GM23338 (cell line): ENCODE measurements at regions not wholly inside any gene's neighbourhood (a gene's known extent, or its start where the extent isn't known, plus 50 kb on each side); places are given as distances from the start of the nearest gene placed in this dataset.

Experiments
- ATAC-seq: fragments of 200-7000 bp; cut with Tn5 transposase; 3 replicates; pipeline ENCODE4 v1.9.1; 2020
- DNase-seq: peaks from one replicate; pipeline ENCODE4 v3.0.0-alpha.2; 2015; ENCODE audit warnings: low spot score
- H2AFZ ChIP-seq: fragments of 200-600 bp; sonication (generic); 2 replicates; pipeline ENCODE4 v1.8.0; 2016; ENCODE audit warnings: antibody characterized with exemption, mild to moderate bottlenecking, moderate library complexity
- H3F3A ChIP-seq: fragments of 200-600 bp; sonication (generic); replicated peaks from 2 replicates; pipeline ENCODE4 v1.8.0; 2017; ENCODE audit warnings: antibody characterized with exemption, mixed run types, low read depth
- H3K27ac ChIP-seq: fragments of 200-600 bp; sonication (generic); 2 replicates; pipeline ENCODE4 v1.6.1; 2016; ENCODE audit warnings: low read depth
- H3K27me3 ChIP-seq: fragments of 200-600 bp; sonication (generic); 2 replicates; pipeline ENCODE4 v1.8.0; 2016; ENCODE audit warnings: mild to moderate bottlenecking, mixed run types, moderate library complexity; ENCODE audit not compliant: insufficient read depth
- H3K36me3 ChIP-seq: fragments of 200-600 bp; sonication (generic); 2 replicates; pipeline ENCODE4 v1.8.0; 2016; ENCODE audit warnings: mild to moderate bottlenecking; ENCODE audit not compliant: insufficient read depth
- H3K4me1 ChIP-seq: fragments of 200-600 bp; sonication (generic); 2 replicates; pipeline ENCODE4 v1.8.0; 2016; ENCODE audit warnings: mild to moderate bottlenecking, moderate library complexity; ENCODE audit not compliant: insufficient read depth
- H3K4me2 ChIP-seq: fragments of 200-600 bp; sonication (generic); 2 replicates; pipeline ENCODE4 v1.7.1; 2017; ENCODE audit warnings: mixed run types
- H3K4me3 ChIP-seq: fragments of 200-600 bp; sonication (generic); 2 replicates; pipeline ENCODE4 v1.6.1; 2016; ENCODE audit warnings: mixed run types
- H3K79me2 ChIP-seq: fragments of 200-600 bp; sonication (generic); replicated peaks from 2 replicates; pipeline ENCODE4 v1.8.0; 2017; ENCODE audit warnings: mild to moderate bottlenecking; ENCODE audit not compliant: insufficient read depth
- H3K9me2 ChIP-seq: fragments of 200-600 bp; sonication (generic); 2 replicates; pipeline ENCODE4 v1.8.0; 2017; ENCODE audit not compliant: insufficient read depth
- H4K20me1 ChIP-seq: fragments of 200-600 bp; sonication (generic); replicated peaks from 2 replicates; pipeline ENCODE4 v1.8.0; 2017; ENCODE audit warnings: mild to moderate bottlenecking; ENCODE audit not compliant: insufficient read depth
- H3K27ac Mint-ChIP-seq: 2 replicates; pipeline ENCODE4 v1.8.0; 2020; ENCODE audit warnings: inconsistent platforms, mild to moderate bottlenecking, moderate library complexity, mixed read lengths
- H3K27me3 Mint-ChIP-seq: 3 replicates; pipeline ENCODE4 v1.8.0; 2022; ENCODE audit warnings: low read depth, mild to moderate bottlenecking, moderate library complexity, mixed read lengths, inconsistent platforms; ENCODE audit not compliant: insufficient read depth, poor library complexity
- H3K36me3 Mint-ChIP-seq: 3 replicates; pipeline ENCODE4 v1.8.0; 2021; ENCODE audit warnings: low read depth, mild to moderate bottlenecking, inconsistent platforms, moderate library complexity, mixed read lengths
- H3K4me1 Mint-ChIP-seq: 3 replicates; pipeline ENCODE4 v1.8.0; 2020; ENCODE audit warnings: mild to moderate bottlenecking, inconsistent platforms, mixed read lengths
- H3K4me3 Mint-ChIP-seq: 3 replicates; pipeline ENCODE4 v1.8.0; 2021; ENCODE audit warnings: moderate library complexity, mild to moderate bottlenecking, inconsistent platforms, mixed read lengths
- H3K9me3 Mint-ChIP-seq: 3 replicates; pipeline ENCODE4 v1.8.0; 2020; ENCODE audit warnings: moderate library complexity, mild to moderate bottlenecking, inconsistent platforms, mixed read lengths
- CTCF ChIP-seq, 2 experiments: fragments of 200-600 bp in 1 of 2; sonication (generic) in 1 of 2; conservative IDR thresholded peaks; 2 replicates each; pipeline versions ENCODE4 v1.5.1 to v1.6.1; 2016 to 2017; ENCODE audit warnings: antibody characterized with exemption in 2 of 2, low read depth in 2 of 2, mild to moderate bottlenecking in 2 of 2, moderate library complexity in 1 of 2
- ETS1 ChIP-seq: IDR thresholded peaks from 2 replicates; pipeline ENCODE4 v1.6.1; 2016; ENCODE audit warnings: antibody characterized with exemption
- STAT1 ChIP-seq: IDR thresholded peaks from one replicate; pipeline ENCODE4 v1.6.1; 2016; ENCODE audit warnings: antibody characterized with exemption; ENCODE audit not compliant: unreplicated experiment
- TF ChIP-seq, protein P1 (sequence below): IDR thresholded peaks from one replicate; pipeline ENCODE4 v1.6.1; 2018; ENCODE audit warnings: antibody characterized with exemption; ENCODE audit not compliant: unreplicated experiment

DNA sequence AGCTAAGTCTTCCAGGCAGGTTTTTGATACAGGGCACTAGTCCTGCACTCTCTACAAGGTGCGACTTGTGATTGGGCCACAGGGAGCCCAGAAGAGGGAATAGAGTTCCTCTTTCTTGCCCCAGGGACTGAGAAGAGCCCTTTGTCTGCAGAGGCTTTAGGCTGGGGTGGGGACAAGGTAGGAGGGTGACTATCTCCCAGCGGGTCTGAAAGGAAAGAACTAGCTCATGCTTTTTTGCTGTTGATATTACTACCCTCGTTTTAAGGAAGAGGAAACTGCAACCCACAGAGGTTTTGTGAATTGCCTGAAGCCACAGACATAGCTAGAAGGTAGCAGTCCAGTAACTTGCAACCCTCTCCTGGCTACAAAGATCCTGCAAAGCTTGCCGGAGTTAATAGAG lies 615.2 kb downstream of the MATN1 start:
- no peaks in the 10 kb centered on the region for H4K20me1 ChIP-seq
- Mint-ChIP-seq H3K27me3 (peaks cover 6% of the 10 kb centered on the region), H3K27ac (no peak overlapping the region), H3K4me1 (peaks cover 3% of the 10 kb centered on the region; the same call in 1 of the 3 replicates), H3K9me3 (no peaks in the 10 kb centered on the region; the same call in 2 of the 3 replicates), H3K36me3 (no peaks in the 10 kb centered on the region), H3K4me3 (no peak overlapping the region)
- no peaks in the 10 kb centered on the region for H3K27me3 ChIP-seq
- DNase-seq (no peak), ATAC-seq (no peak)
- H3K4me1 ChIP-seq: no peaks in the 10 kb centered on the region; the same call in 1 of the 2 replicates
- H2AFZ ChIP-seq: no peak overlapping the region; the same call in 1 of the 2 replicates
- H3F3A ChIP-seq: no peaks in the 10 kb centered on the region
- TF ChIP-seq, protein P1, sequence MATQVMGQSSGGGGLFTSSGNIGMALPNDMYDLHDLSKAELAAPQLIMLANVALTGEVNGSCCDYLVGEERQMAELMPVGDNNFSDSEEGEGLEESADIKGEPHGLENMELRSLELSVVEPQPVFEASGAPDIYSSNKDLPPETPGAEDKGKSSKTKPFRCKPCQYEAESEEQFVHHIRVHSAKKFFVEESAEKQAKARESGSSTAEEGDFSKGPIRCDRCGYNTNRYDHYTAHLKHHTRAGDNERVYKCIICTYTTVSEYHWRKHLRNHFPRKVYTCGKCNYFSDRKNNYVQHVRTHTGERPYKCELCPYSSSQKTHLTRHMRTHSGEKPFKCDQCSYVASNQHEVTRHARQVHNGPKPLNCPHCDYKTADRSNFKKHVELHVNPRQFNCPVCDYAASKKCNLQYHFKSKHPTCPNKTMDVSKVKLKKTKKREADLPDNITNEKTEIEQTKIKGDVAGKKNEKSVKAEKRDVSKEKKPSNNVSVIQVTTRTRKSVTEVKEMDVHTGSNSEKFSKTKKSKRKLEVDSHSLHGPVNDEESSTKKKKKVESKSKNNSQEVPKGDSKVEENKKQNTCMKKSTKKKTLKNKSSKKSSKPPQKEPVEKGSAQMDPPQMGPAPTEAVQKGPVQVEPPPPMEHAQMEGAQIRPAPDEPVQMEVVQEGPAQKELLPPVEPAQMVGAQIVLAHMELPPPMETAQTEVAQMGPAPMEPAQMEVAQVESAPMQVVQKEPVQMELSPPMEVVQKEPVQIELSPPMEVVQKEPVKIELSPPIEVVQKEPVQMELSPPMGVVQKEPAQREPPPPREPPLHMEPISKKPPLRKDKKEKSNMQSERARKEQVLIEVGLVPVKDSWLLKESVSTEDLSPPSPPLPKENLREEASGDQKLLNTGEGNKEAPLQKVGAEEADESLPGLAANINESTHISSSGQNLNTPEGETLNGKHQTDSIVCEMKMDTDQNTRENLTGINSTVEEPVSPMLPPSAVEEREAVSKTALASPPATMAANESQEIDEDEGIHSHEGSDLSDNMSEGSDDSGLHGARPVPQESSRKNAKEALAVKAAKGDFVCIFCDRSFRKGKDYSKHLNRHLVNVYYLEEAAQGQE: no peak
- no peak for TF ChIP-seq ETS1
- no peak for TF ChIP-seq STAT1
- no peak overlapping the region for H3K4me3 ChIP-seq
- no peak overlapping the region for H3K27ac ChIP-seq
- H3K4me2 ChIP-seq: no peak overlapping the region
- H3K9me2 ChIP-seq: no peaks in the 10 kb centered on the region
- H3K79me2 ChIP-seq: no peaks in the 10 kb centered on the region
- H3K36me3 ChIP-seq: no peaks in the 10 kb centered on the region

DNA sequence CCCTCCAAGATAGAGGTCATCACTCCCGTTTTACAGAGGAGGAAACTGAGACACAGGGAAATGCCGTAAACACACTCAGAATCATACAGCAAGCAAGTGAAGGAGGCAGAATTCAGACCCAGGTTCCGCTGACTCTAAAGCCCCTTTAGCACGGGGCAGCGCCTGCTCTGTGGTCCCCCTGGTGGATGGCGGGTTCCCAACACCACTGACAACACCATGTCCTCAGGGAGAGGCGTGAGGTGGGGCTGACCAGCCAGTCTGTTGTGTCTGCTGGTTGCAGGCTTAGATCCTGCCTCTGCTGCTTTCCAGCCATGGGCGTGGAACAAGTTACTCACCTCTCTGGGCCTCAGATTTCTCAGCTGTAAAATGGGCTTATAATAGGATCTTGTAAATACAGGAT lies 617.3 kb downstream of the MATN1 start:
- Histone ChIP-seq H3K27ac (no peak overlapping the region), H3K4me3 (no peak overlapping the region), H3K9me2 (no peaks in the 10 kb centered on the region), H3K36me3 (no peaks in the 10 kb centered on the region), H4K20me1 (no peaks in the 10 kb centered on the region), H3K27me3 (no peaks in the 10 kb centered on the region), H2AFZ (peak overlapping the region; percentile 87; the same call in 1 of the 2 replicates), H3F3A (no peaks in the 10 kb centered on the region), H3K4me2 (no peak overlapping the region), H3K4me1 (no peaks in the 10 kb centered on the region), H3K79me2 (no peaks in the 10 kb centered on the region)
- peaks cover 2% of the 10 kb centered on the region; the same call in 1 of the 3 replicates for H3K4me1 Mint-ChIP-seq
- ATAC-seq (peak; percentile 98), DNase-seq (peak; percentile 86)
- H3K9me3 Mint-ChIP-seq: no peaks in the 10 kb centered on the region; the same call in 2 of the 3 replicates
- TF ChIP-seq STAT1: no peak
- peak; percentile 69 to 88 for TF ChIP-seq CTCF (conservative IDR thresholded peaks at IDR 0.05; ENCODE audit: low read depth in 2 of 2)
- H3K27me3 Mint-ChIP-seq: peaks cover 7% of the 10 kb centered on the region
- no peak overlapping the region for H3K4me3 Mint-ChIP-seq
- H3K27ac Mint-ChIP-seq: no peak overlapping the region
- H3K36me3 Mint-ChIP-seq: no peaks in the 10 kb centered on the region
